Activated CD8-positive, alpha-beta T cell treated with anti-CD3 and anti-CD28 coated beads for 36 hours (primary cell): ENCODE measurements at regions not wholly inside any gene's neighbourhood (a gene's known extent, or its start where the extent isn't known, plus 50 kb on each side); places are given as distances from the start of the nearest gene placed in this dataset.
A peak's percentile ranks its signal among the peaks of the same experiment; 100 is the strongest.
"Not testable (repeated sequence)": the region's sequence is repeated elsewhere in the genome, so short reads cannot be mapped to it uniquely, and the experiment has no call there.

Experiments used
- ATAC-seq: fragments of 200-7000 bp; cut with Tn5 transposase; one replicate; pipeline ENCODE4 v1.10.0; 2021; ENCODE audit warnings: mild to moderate bottlenecking, moderate library complexity
- CTCF ChIA-PET: fragments of 350-600 bp; sonication (Branson Sonifier 250); formaldehyde crosslinking; loops from one replicate; lab custom pipeline; 2021; ENCODE audit warnings: antibody characterized with exemption; lab: Charles Lee
- POLR2A ChIA-PET: fragments of 350-600 bp; sonication (Branson Sonifier 250); formaldehyde crosslinking; loops from one replicate; lab custom pipeline; 2021; ENCODE audit warnings: antibody characterized with exemption; lab: Charles Lee
- DNase-seq: peaks from one replicate; pipeline ENCODE4 v3.0.0-alpha.2; 2020
- H3K27ac Mint-ChIP-seq: one replicate; pipeline ENCODE4 v1.8.0; 2021; ENCODE audit warnings: mild to moderate bottlenecking, mixed read lengths
- H3K27me3 Mint-ChIP-seq: one replicate; pipeline ENCODE4 v1.8.0; 2021; ENCODE audit warnings: mixed read lengths
- H3K36me3 Mint-ChIP-seq: one replicate; pipeline ENCODE4 v1.8.0; 2021; ENCODE audit warnings: low read depth, mixed read lengths
- H3K4me1 Mint-ChIP-seq: one replicate; pipeline ENCODE4 v1.8.0; 2021; ENCODE audit warnings: low read depth, mixed read lengths
- H3K4me3 Mint-ChIP-seq: one replicate; pipeline ENCODE4 v1.8.0; 2021; ENCODE audit warnings: mild to moderate bottlenecking, moderate library complexity, mixed read lengths
- H3K9me3 Mint-ChIP-seq: one replicate; pipeline ENCODE4 v1.8.0; 2021; ENCODE audit warnings: mixed read lengths
- intact Hi-C: fragments of 100-400 bp; cut with micrococcal nuclease; formaldehyde crosslinking; loops from one replicate; pipeline ENCODE4 v1.10.0; 2022
- TF ChIP-seq, protein P1 (sequence below): fragments of 200-600 bp; IDR thresholded peaks from one replicate; pipeline ENCODE4 v1.8.0; 2022; ENCODE audit warnings: antibody characterized with exemption, mild to moderate bottlenecking

DNA sequence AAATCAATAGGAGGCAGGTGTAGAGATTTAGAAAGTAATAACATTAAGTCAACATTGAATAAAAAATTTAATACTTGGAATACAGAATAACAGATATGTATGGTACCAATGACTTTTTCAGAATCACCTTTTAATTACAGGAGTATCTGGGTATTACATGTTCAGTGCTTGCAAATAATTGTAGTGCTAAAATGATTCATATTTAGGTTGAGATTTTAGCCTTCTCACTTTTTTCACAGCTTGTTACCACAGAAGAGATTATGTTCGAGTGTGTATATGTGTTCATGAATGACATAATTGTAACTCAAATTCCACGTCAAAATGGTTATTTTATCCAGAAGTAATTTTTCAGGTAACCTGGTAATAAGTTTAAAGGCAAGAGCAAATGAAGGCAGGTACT lies 187.9 kb upstream of the TBL1XR1 start:
- Mint-ChIP-seq H3K27me3 (no peaks in the 10 kb centered on the region), H3K36me3 (peaks cover 3% of the 10 kb centered on the region), H3K4me1 (no peaks in the 10 kb centered on the region), H3K4me3 (no peak overlapping the region), H3K9me3 (peaks cover 9% of the 10 kb centered on the region), H3K27ac (no peak overlapping the region)
- POLR2A ChIA-PET: no interaction called here
- intact Hi-C loops: no loop called here
- TF ChIP-seq, protein P1, sequence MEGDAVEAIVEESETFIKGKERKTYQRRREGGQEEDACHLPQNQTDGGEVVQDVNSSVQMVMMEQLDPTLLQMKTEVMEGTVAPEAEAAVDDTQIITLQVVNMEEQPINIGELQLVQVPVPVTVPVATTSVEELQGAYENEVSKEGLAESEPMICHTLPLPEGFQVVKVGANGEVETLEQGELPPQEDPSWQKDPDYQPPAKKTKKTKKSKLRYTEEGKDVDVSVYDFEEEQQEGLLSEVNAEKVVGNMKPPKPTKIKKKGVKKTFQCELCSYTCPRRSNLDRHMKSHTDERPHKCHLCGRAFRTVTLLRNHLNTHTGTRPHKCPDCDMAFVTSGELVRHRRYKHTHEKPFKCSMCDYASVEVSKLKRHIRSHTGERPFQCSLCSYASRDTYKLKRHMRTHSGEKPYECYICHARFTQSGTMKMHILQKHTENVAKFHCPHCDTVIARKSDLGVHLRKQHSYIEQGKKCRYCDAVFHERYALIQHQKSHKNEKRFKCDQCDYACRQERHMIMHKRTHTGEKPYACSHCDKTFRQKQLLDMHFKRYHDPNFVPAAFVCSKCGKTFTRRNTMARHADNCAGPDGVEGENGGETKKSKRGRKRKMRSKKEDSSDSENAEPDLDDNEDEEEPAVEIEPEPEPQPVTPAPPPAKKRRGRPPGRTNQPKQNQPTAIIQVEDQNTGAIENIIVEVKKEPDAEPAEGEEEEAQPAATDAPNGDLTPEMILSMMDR: no peak
- DNase-seq (no peak), ATAC-seq (no peak)
- CTCF ChIA-PET: no interaction called here

DNA sequence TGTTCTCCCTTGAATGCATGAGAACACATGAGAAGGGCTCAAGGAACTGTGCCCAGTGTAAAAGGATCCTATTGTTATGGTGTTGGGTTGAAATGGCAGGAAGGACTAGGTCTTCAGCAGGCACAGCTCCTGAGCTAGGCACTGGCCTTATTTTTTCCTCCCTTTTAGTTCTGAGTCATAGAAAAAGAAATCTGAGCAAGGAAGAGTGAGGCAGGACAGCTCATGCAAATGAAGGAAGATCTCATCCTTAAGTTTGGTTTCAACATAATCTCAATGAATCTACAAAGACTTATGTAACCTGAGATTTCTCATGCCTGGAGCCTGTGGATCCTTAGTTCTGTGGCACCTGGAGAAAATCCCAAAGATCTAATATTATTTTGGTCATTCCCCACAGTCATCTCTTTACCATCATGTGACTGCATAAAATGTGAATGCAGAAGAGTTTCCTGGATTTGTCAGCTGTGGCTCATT lies 188.6 kb upstream of the TBL1XR1 start:
- intact Hi-C loops: no loop called here
- Mint-ChIP-seq H3K9me3 (peaks cover 9% of the 10 kb centered on the region), H3K4me3 (no peak overlapping the region), H3K27me3 (no peaks in the 10 kb centered on the region), H3K27ac (no peak overlapping the region), H3K4me1 (no peaks in the 10 kb centered on the region), H3K36me3 (peaks cover 2% of the 10 kb centered on the region)
- ChIA-PET POLR2A (no interaction called here), CTCF (no interaction called here)
- no peak for ATAC-seq
- no peak for DNase-seq
- TF ChIP-seq, protein P1: no peak

DNA sequence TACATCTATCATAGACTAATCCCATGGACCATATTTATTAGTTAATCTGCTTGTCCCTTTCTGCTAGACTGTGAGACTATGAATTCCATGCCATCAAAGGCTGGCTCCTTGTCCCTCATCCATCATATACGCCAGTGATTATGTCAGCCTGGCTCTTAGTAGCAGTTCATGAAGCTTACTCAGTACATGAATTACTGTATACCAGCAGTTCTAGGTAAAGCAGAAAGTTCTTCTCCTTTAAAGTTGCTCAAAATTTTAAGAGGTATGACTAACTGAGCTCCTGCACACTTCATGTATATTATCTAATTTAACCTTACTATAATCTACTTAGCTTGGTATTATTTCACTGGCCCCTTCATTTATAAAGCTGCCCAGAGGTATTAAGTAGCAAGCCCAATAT lies 190.9 kb upstream of the TBL1XR1 start:
- ChIA-PET POLR2A (interaction anchor here (0.7 kb wide), 1 partner anchor 190 kb away, joined by 3 read pairs; no protein-coding TSS in a partner anchor), CTCF (no interaction called here)
- DNase-seq: no peak
- TF ChIP-seq, protein P1: no peak
- no peak overlapping the region for H3K27ac Mint-ChIP-seq
- no peaks in the 10 kb centered on the region for H3K4me1 Mint-ChIP-seq
- H3K4me3 Mint-ChIP-seq: no peak overlapping the region
- ATAC-seq: no peak
- peaks cover 7% of the 10 kb centered on the region for H3K9me3 Mint-ChIP-seq
- H3K27me3 Mint-ChIP-seq: no peaks in the 10 kb centered on the region
- peaks cover 2% of the 10 kb centered on the region for H3K36me3 Mint-ChIP-seq
- intact Hi-C loops: no loop called here

DNA sequence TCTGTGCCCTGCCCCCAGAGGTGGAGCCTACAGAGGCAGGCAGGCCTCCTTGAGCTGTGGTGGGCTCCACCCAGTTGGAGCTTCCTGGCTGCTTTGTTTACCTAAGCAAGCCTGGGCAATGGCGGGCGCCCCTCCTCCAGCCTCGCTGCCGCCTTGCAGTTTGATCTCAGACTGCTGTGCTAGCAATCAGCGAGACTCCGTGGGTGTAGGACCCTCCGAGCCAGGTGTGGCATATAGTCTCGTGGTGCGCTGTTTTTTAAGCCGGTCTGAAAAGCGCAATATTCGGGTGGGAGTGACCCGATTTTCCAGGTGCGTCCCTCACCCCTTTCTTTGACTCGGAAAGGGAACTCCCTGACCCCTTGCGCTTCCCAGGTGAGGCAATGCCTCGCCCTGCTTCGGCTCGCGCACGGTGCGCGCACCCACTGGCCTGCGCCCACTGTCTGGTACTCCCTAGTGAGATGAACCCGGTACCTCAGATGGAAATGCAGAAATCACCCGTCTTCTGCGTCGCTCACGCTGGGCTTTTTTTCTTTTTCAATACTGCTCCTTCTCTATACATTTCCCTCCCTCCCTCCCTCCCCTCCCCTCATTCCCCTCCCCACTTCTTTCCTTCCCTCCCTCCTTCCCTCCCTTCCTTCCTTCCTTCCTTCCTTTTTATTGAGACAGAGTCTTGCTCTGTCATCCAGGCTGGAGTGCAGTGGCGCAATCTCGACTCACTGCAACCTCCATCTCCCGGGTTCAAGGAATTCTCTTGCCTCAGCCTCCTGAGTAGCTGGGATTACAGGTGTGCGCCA lies 197.1 kb upstream of the TBL1XR1 start:
- DNase-seq, ATAC-seq, H3K27ac Mint-ChIP-seq, H3K36me3 Mint-ChIP-seq, CTCF ChIA-PET, H3K9me3 Mint-ChIP-seq, POLR2A ChIA-PET, H3K27me3 Mint-ChIP-seq, intact Hi-C loops, H3K4me1 Mint-ChIP-seq: not testable (repeated sequence)
- peak overlapping the region; percentile 33 for H3K4me3 Mint-ChIP-seq

DNA sequence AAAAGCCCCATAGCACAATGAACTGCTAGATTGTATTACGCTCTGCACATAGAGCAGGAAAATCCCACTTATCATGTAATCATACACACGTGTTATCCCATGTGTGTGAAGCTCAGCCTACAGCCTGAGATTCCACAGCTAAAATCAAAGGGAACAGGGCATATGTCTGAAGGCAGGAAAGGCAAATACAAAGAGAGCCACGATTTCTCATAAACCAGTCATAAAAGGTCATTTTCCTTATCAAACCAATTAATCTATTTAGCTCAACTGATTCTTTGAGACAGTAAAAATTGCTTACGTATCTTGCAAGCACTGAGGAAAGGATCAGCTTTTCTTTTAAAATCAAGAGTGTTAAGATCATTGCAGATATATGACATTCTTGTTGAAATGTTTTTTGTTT lies 199.5 kb upstream of the TBL1XR1 start:
- TF ChIP-seq, protein P1: no peak
- H3K9me3 Mint-ChIP-seq: no peaks in the 10 kb centered on the region
- H3K36me3 Mint-ChIP-seq: no peaks in the 10 kb centered on the region
- H3K4me3 Mint-ChIP-seq: no peak overlapping the region
- intact Hi-C loops: no loop called here
- DNase-seq: no peak
- POLR2A ChIA-PET: no interaction called here
- no peaks in the 10 kb centered on the region for H3K4me1 Mint-ChIP-seq
- ATAC-seq: no peak
- H3K27me3 Mint-ChIP-seq: no peaks in the 10 kb centered on the region
- CTCF ChIA-PET: interaction anchor here (1.3 kb wide), 1 partner anchor 14 kb away, joined by 4 read pairs; no protein-coding TSS in a partner anchor
- no peak overlapping the region for H3K27ac Mint-ChIP-seq
